ENCODE measurements at regions not wholly inside any gene's neighbourhood (a gene's known extent, or its start where the extent isn't known, plus 50 kb on each side); places are given as distances from the start of the nearest gene placed in this dataset.

GRCh38 chr10:42454313-42454712 is 184.1 kb downstream of the ZNF33B start:
- TF ChIP-seq JUN (IDR thresholded peaks at IDR 0.05; ENCODE audit: borderline replicate concordance, insufficient read depth, insufficient read length, low read depth), result no peak
- no peak for TF ChIP-seq POLR2A (IDR thresholded peaks at IDR 0.05; ENCODE audit: low read depth, low read length)
- TF ChIP-seq CTCF (IDR thresholded peaks at IDR 0.05; ENCODE audit: extremely low read depth in 1 of 2, insufficient read depth in 1 of 2, low read depth in 1 of 2, low read length in 2 of 2), result no peak
- no peak for TF ChIP-seq EZH2 (IDR thresholded peaks at IDR 0.05; ENCODE audit: borderline replicate concordance, low read depth, low read length, severe bottlenecking)
- TF ChIP-seq POLR2AphosphoS5 (IDR thresholded peaks at IDR 0.05; ENCODE audit: insufficient read depth, low read depth, low read length), result no peak
